B cell (primary cell): ENCODE measurements at regions not wholly inside any gene's neighbourhood (a gene's known extent, or its start where the extent isn't known, plus 50 kb on each side); places are given as distances from the start of the nearest gene placed in this dataset.

Experiments
- EZH2 ChIP-seq: IDR thresholded peaks from 2 replicates; pipeline ENCODE4 v1.6.1; 2012; ENCODE audit warnings: borderline replicate concordance, low read depth, mild to moderate bottlenecking, moderate library complexity, low read length; ENCODE audit not compliant: insufficient read depth, poor library complexity, severe bottlenecking
- TF ChIP-seq, protein P1 (sequence below): fragments of 200-600 bp; IDR thresholded peaks from one replicate; pipeline ENCODE4 v1.8.0; 2022; ENCODE audit warnings: antibody characterized with exemption, mild to moderate bottlenecking

DNA sequence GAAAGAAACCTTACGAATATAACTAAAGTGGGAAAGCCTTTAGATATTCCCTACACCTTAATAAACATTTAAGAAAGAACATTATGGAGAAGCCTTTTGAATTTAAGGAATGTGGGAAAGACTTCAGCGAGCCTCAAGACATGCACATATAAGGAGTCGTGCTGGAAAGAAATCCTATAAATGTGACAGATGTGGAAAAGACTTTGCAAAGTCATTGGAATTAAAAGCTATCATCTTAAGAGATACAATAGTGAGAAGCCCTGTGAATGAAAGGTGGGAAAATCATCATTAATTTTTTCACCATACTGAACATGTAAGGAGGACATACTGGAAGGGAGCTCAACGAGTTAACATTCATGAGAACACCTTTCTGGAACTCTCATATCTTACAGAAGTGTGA lies 650.5 kb upstream of the DEFB115 start:
- TF ChIP-seq, protein P1, sequence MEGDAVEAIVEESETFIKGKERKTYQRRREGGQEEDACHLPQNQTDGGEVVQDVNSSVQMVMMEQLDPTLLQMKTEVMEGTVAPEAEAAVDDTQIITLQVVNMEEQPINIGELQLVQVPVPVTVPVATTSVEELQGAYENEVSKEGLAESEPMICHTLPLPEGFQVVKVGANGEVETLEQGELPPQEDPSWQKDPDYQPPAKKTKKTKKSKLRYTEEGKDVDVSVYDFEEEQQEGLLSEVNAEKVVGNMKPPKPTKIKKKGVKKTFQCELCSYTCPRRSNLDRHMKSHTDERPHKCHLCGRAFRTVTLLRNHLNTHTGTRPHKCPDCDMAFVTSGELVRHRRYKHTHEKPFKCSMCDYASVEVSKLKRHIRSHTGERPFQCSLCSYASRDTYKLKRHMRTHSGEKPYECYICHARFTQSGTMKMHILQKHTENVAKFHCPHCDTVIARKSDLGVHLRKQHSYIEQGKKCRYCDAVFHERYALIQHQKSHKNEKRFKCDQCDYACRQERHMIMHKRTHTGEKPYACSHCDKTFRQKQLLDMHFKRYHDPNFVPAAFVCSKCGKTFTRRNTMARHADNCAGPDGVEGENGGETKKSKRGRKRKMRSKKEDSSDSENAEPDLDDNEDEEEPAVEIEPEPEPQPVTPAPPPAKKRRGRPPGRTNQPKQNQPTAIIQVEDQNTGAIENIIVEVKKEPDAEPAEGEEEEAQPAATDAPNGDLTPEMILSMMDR, result no peak
- TF ChIP-seq EZH2, result no peak
